Smooth muscle cell (in vitro differentiated cells): ENCODE measurements at regions not wholly inside any gene's neighbourhood (a gene's known extent, or its start where the extent isn't known, plus 50 kb on each side); places are given as distances from the start of the nearest gene placed in this dataset.

Experiments
- DNase-seq: peaks from one replicate; lab custom pipeline; 2025; ENCODE audit not compliant: unreplicated experiment; lab: John Stamatoyannopoulos, UW
- H2AFZ ChIP-seq: fragments of 200-600 bp; sonication (generic); 2 replicates; pipeline ENCODE4 v1.6.0; 2016; ENCODE audit warnings: antibody characterized with exemption, low read depth, mild to moderate bottlenecking
- H3F3A ChIP-seq: fragments of 200-600 bp; sonication (generic); 2 replicates; pipeline ENCODE4 v1.6.0; 2017; ENCODE audit warnings: antibody characterized with exemption, low read depth
- H3K27ac ChIP-seq: fragments of 200-600 bp; sonication (generic); 2 replicates; pipeline ENCODE4 v1.5.1; 2016; ENCODE audit warnings: low read depth, mild to moderate bottlenecking
- H3K27me3 ChIP-seq: fragments of 200-600 bp; sonication (generic); 2 replicates; pipeline ENCODE4 v1.6.1; 2016; ENCODE audit warnings: low read depth, mild to moderate bottlenecking
- H3K36me3 ChIP-seq: fragments of 200-600 bp; sonication (generic); 2 replicates; pipeline ENCODE4 v1.5.1; 2016; ENCODE audit warnings: low read depth
- H3K4me1 ChIP-seq: fragments of 200-600 bp; sonication (generic); 2 replicates; pipeline ENCODE4 v1.5.1; 2016; ENCODE audit warnings: low read depth
- H3K4me2 ChIP-seq: fragments of 200-600 bp; sonication (generic); 2 replicates; pipeline ENCODE4 v1.6.0; 2016; ENCODE audit warnings: mild to moderate bottlenecking
- H3K4me3 ChIP-seq: fragments of 200-600 bp; sonication (generic); 2 replicates; pipeline ENCODE4 v1.5.1; 2016; ENCODE audit warnings: mild to moderate bottlenecking
- H3K79me2 ChIP-seq: fragments of 200-600 bp; sonication (generic); 2 replicates; pipeline ENCODE4 v1.6.0; 2016; ENCODE audit warnings: low read depth, mild to moderate bottlenecking
- H3K9ac ChIP-seq: fragments of 200-600 bp; sonication (generic); 2 replicates; pipeline ENCODE4 v1.6.0; 2016; ENCODE audit warnings: low read depth
- H3K9me3 ChIP-seq: fragments of 200-600 bp; sonication (generic); replicated peaks from 2 replicates; pipeline ENCODE4 v1.5.1; 2016; ENCODE audit warnings: low read depth
- H4K20me1 ChIP-seq: fragments of 200-600 bp; sonication (generic); 2 replicates; pipeline ENCODE4 v1.6.0; 2016; ENCODE audit warnings: low read depth
- WGBS: methylation state at CpG from one replicate; pipeline ENCODE4 v1.1.7; 2016; ENCODE audit warnings: low lambda C conversion rate; 5-methylcytosine and 5-hydroxymethylcytosine counted together
- TF ChIP-seq, protein P1 (sequence below): fragments of 200-600 bp; sonication (generic); IDR thresholded peaks from 2 replicates; pipeline ENCODE4 v1.5.1; 2017; ENCODE audit warnings: borderline replicate concordance, mild to moderate bottlenecking, antibody characterized with exemption; ENCODE audit not compliant: insufficient read depth, poor library complexity, severe bottlenecking

DNA sequence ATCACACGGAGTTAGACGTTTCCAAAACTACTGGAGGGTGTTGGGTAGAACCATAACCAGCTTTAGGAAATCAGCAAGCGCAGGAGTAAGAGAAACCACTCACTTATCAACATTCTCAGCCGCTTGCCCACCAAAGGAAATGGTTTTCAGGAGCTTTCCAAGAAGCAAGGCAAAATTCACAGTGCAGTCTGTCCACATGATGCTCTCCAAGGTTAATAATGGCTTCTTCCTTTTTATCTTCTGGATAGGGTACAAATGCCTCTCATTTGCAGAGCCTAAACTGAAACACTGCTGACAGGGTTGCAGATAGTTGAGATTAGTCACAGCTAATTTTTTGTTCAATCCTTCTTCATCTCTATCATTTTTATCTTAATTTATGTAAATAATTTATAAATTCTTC lies 705.4 kb downstream of the RAB28 start:
- DNase-seq, result no peak
- H3K4me1 ChIP-seq, result no peaks in the 10 kb centered on the region
- TF ChIP-seq, protein P1, sequence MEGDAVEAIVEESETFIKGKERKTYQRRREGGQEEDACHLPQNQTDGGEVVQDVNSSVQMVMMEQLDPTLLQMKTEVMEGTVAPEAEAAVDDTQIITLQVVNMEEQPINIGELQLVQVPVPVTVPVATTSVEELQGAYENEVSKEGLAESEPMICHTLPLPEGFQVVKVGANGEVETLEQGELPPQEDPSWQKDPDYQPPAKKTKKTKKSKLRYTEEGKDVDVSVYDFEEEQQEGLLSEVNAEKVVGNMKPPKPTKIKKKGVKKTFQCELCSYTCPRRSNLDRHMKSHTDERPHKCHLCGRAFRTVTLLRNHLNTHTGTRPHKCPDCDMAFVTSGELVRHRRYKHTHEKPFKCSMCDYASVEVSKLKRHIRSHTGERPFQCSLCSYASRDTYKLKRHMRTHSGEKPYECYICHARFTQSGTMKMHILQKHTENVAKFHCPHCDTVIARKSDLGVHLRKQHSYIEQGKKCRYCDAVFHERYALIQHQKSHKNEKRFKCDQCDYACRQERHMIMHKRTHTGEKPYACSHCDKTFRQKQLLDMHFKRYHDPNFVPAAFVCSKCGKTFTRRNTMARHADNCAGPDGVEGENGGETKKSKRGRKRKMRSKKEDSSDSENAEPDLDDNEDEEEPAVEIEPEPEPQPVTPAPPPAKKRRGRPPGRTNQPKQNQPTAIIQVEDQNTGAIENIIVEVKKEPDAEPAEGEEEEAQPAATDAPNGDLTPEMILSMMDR, result no peak
- no peak overlapping the region for H2AFZ ChIP-seq
- no peak overlapping the region for H3K9ac ChIP-seq
- H3K79me2 ChIP-seq, result no peaks in the 10 kb centered on the region
- no peak overlapping the region for H3K4me3 ChIP-seq
- no peaks in the 10 kb centered on the region for H3F3A ChIP-seq
- H3K36me3 ChIP-seq, result no peaks in the 10 kb centered on the region
- H3K4me2 ChIP-seq, result no peak overlapping the region
- 79% methylated on average over 4 of the region's 4 CpGs for WGBS
- H3K27me3 ChIP-seq, result no peaks in the 10 kb centered on the region
- no peaks in the 10 kb centered on the region for H4K20me1 ChIP-seq
- no peaks in the 10 kb centered on the region for H3K9me3 ChIP-seq
- no peak overlapping the region for H3K27ac ChIP-seq

DNA sequence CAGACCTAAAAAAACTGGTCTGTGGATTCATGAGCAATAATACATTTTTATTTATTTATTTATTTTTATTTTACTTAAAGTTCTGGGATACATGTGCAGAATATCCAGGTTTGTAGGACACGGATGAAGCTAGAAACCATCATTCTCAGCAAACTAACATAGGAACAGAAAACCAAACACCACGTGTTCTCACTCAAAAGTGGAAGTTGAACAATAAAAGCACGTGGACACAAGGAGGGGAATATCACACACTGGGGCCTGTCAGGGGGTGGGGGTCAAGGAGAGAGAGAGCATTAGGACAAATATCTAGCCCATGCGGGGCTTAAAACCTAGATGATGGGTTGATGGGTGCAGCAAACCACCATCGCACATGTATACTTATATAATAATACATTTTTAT lies 705.9 kb downstream of the RAB28 start:
- Histone ChIP-seq H3F3A (no peaks in the 10 kb centered on the region), H3K9me3 (no peaks in the 10 kb centered on the region), H3K4me1 (no peaks in the 10 kb centered on the region), H3K4me2 (no peak overlapping the region), H3K27me3 (no peaks in the 10 kb centered on the region), H4K20me1 (no peaks in the 10 kb centered on the region), H3K79me2 (no peaks in the 10 kb centered on the region), H3K36me3 (no peaks in the 10 kb centered on the region), H3K4me3 (no peak overlapping the region), H3K9ac (no peak overlapping the region), H3K27ac (no peak overlapping the region), H2AFZ (no peak overlapping the region)
- WGBS, result 89% methylated on average over 5 of the region's 5 CpGs
- no peak for DNase-seq
- TF ChIP-seq, protein P1, result no peak

DNA sequence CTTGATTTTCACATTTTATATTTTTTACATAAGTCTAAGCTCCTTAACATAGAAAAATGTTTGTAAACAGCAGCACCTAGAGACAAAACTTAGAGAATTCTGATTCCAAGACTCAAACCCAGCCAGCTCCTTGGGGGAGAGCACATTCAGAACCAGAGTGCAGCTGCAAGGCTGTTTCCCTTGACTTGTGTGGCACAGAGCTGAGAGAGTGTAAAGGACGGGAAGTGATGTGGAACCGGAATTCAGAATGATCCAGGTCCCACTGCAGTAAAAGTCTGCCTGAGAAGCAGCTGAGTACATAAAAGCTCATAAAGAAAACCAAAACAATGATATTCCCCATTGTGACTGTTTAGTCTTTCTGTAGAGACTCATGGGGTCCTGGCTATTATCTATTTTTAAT lies 713.8 kb downstream of the RAB28 start:
- no peaks in the 10 kb centered on the region for H4K20me1 ChIP-seq
- no peaks in the 10 kb centered on the region for H3K9me3 ChIP-seq
- no peaks in the 10 kb centered on the region for H3K79me2 ChIP-seq
- WGBS, result 78% methylated on average over 2 of the region's 2 CpGs
- H3K27ac ChIP-seq, result no peak overlapping the region
- no peak for DNase-seq
- H3K27me3 ChIP-seq, result no peaks in the 10 kb centered on the region
- no peaks in the 10 kb centered on the region for H3K36me3 ChIP-seq
- H2AFZ ChIP-seq, result no peak overlapping the region
- H3K4me3 ChIP-seq, result no peak overlapping the region
- no peak overlapping the region for H3K4me2 ChIP-seq
- TF ChIP-seq, protein P1, result no peak
- H3K9ac ChIP-seq, result no peak overlapping the region
- H3K4me1 ChIP-seq, result no peaks in the 10 kb centered on the region
- no peaks in the 10 kb centered on the region for H3F3A ChIP-seq

DNA sequence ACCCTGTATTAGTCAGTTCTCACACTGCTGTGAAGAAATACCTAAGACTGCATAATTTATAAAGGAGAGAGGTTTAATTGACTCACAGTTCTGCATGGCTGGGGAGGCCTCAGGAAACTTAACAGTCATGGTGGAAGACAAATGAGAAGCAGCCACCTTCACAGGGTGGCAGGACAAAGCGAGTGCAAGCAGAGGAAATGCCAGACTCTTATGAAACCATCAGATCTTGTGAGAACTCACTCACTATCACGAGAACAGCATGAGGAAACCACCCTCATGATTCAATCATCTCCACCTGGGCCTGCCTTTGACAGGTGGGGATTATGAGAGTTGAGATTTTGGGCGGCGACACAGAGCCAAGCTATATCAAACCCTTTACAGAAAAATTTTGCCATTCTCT lies 722.4 kb downstream of the RAB28 start:
- Histone ChIP-seq H3K4me1 (no peaks in the 10 kb centered on the region), H3K27me3 (no peaks in the 10 kb centered on the region), H3K27ac (no peak overlapping the region), H3K9ac (no peak overlapping the region), H3F3A (no peaks in the 10 kb centered on the region), H3K4me2 (no peak overlapping the region), H3K9me3 (no peaks in the 10 kb centered on the region), H3K36me3 (no peaks in the 10 kb centered on the region), H3K79me2 (no peaks in the 10 kb centered on the region), H4K20me1 (no peaks in the 10 kb centered on the region), H3K4me3 (no peak overlapping the region), H2AFZ (no peak overlapping the region)
- TF ChIP-seq, protein P1, result no peak
- WGBS, result 92% methylated on average over 4 of the region's 4 CpGs
- no peak for DNase-seq
